ENCODE measurements at regions not wholly inside any gene's neighbourhood (a gene's known extent, or its start where the extent isn't known, plus 50 kb on each side); places are given as distances from the start of the nearest gene placed in this dataset.
"Not testable (repeated sequence)": the region's sequence is repeated elsewhere in the genome, so short reads cannot be mapped to it uniquely, and the experiment has no call there.

GRCh38 chr2:188693771-188694170 lies 280.4 kb upstream of the COL3A1 start (continued):
- no peak for TF ChIP-seq ZNF654 (tag by site-specific recombination; IDR thresholded peaks at IDR 0.05; ENCODE audit: low read depth)
- TF ChIP-seq ZNF549 (tag by site-specific recombination; IDR thresholded peaks at IDR 0.05), result no peak
- TF ChIP-seq ZNF426 (tag by site-specific recombination; IDR thresholded peaks at IDR 0.05), result no peak
- TF ChIP-seq ZNF621 (tag by site-specific recombination; IDR thresholded peaks at IDR 0.05), result no peak

- POLR2A ChIA-PET, result no interaction called here
- CTCF ChIA-PET, result interaction anchor here (0.8 kb wide), 1 partner anchor 50 kb away, joined by 3 read pairs; no protein-coding TSS in a partner anchor
- no peak overlapping the region for H3K27ac ChIP-seq (ENCODE audit: extremely low read depth, low read depth, low read length)
These were observed 278.2 kb upstream of the COL3A1 start for GRCh38 chr2:188695953-188696352.

DNA sequence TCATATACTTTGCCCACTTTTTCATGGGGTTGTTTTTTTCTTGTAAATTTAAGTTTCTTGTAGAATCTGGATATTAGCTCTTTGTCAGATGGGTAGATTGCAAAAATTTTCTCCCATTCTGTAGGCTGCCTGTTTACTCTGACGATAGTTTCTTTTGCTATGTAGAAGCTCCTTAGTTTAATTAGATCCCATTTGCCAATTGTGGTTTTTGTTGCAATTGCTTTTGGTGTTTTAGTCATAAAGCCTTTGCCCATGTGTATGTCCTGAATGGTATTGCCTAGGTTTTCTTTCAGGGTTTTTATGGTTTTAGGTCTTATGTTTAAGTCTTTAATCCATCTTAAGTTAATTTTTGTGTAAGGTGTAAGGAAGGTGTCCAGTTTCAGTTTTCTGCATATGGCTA lies 276.0 kb upstream of the COL3A1 start:
- POLR2A ChIA-PET; H3K36me3 ChIP-seq (ENCODE audit: control insufficient read depth in 2 of 2, insufficient read depth in 1 of 2, low read length in 2 of 2); H3K4me1 ChIP-seq (ENCODE audit: control insufficient read depth, insufficient read depth, low read length); H3K4me3 ChIP-seq (ENCODE audit: low read depth, low read length); H3K9me3 ChIP-seq (ENCODE audit: control insufficient read depth, insufficient read depth, low read depth, low read length); CTCF ChIA-PET; H3K27ac ChIP-seq (ENCODE audit: extremely low read depth, low read depth, low read length): not testable (repeated sequence)

More at GRCh38 chr2:188695953-188696352, 278.2 kb upstream of the COL3A1 start:
- 0 out of 2 replicates have a peak, but pooled peaks cover 3% of the 10 kb centered on the region for H3K4me1 ChIP-seq (ENCODE audit: control insufficient read depth, insufficient read depth, low read length)
- TF ChIP-seq ZNF548 (tag by site-specific recombination; IDR thresholded peaks at IDR 0.05) (no peak), IKZF3 (tag by site-specific recombination; IDR thresholded peaks at IDR 0.05) (no peak), ZNF133 (tag by site-specific recombination; IDR thresholded peaks at IDR 0.05) (no peak), ZNF449 (tag by site-specific recombination; IDR thresholded peaks at IDR 0.05) (no peak), ZNF426 (tag by site-specific recombination; IDR thresholded peaks at IDR 0.05) (no peak), ZNF571 (tag by site-specific recombination; IDR thresholded peaks at IDR 0.05) (no peak)
- H3K4me3 ChIP-seq (ENCODE audit: low read depth, low read length), result no peak overlapping the region
- H3K9me3 ChIP-seq (ENCODE audit: control insufficient read depth, insufficient read depth, low read depth, low read length), result no peaks in the 10 kb centered on the region
- H3K36me3 ChIP-seq (ENCODE audit: control insufficient read depth in 2 of 2, insufficient read depth in 1 of 2, low read length in 2 of 2), result no peaks in the 10 kb centered on the region

DNA sequence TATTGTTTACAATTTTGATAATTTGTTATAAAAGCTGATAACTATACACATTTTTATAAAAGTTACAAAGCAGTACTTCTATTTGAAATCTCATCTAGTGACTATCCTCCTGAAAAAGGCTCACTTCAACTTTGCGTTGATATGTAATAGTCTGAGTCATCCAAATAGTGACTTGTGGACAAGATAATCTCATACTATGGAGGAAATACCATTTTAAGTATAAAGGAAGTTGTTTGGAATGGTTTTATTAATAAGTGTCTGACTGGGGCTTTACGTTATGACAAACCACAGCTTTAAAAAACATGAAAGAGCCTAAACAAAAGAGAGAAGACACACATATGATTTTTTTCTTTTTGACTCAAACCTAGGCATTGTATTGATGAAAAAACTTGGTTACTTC lies 272.3 kb upstream of the COL3A1 start:
- no peak overlapping the region for H3K4me3 ChIP-seq (ENCODE audit: low read depth, low read length)
- ChIA-PET CTCF (interaction anchor here (1.0 kb wide), 1 partner anchor 27 kb away, joined by 3 read pairs; no protein-coding TSS in a partner anchor), POLR2A (no interaction called here)
- no peak overlapping the region for H3K27ac ChIP-seq (ENCODE audit: extremely low read depth, low read depth, low read length)
- H3K4me1 ChIP-seq (ENCODE audit: control insufficient read depth, insufficient read depth, low read length), result no peaks in the 10 kb centered on the region
- H3K36me3 ChIP-seq (ENCODE audit: control insufficient read depth in 2 of 2, insufficient read depth in 1 of 2, low read length in 2 of 2), result no peaks in the 10 kb centered on the region
- H3K9me3 ChIP-seq (ENCODE audit: control insufficient read depth, insufficient read depth, low read depth, low read length), result no peaks in the 10 kb centered on the region
- TF ChIP-seq ELK4 (IDR thresholded peaks at IDR 0.05; ENCODE audit: borderline replicate concordance, low read depth, low read length) (no peak), TRIM28 (IDR thresholded peaks at IDR 0.05; ENCODE audit: borderline replicate concordance, low read length) (no peak), ZNF114 (tag by site-specific recombination; IDR thresholded peaks at IDR 0.05) (no peak), ZNF747 (tag by site-specific recombination; IDR thresholded peaks at IDR 0.05) (no peak), ZNF600 (tag by site-specific recombination; IDR thresholded peaks at IDR 0.05) (no peak), IKZF3 (tag by site-specific recombination; IDR thresholded peaks at IDR 0.05) (no peak), ZEB2 (tag by site-specific recombination; IDR thresholded peaks at IDR 0.05) (no peak), MEIS1 (CRISPR knock-in tag; IDR thresholded peaks at IDR 0.05; ENCODE audit: borderline replicate concordance) (no peak), ZBTB48 (tag by site-specific recombination; IDR thresholded peaks at IDR 0.05) (no peak), SETDB1 (IDR thresholded peaks at IDR 0.05; ENCODE audit: insufficient read length, low read length) (no peak), TSHZ1 (tag by site-specific recombination; IDR thresholded peaks at IDR 0.05; ENCODE audit: borderline replicate concordance) (no peak), ZNF133 (tag by site-specific recombination; IDR thresholded peaks at IDR 0.05) (no peak), ZNF660 (tag by site-specific recombination; IDR thresholded peaks at IDR 0.05) (no peak), ZNF596 (tag by site-specific recombination; IDR thresholded peaks at IDR 0.05) (no peak), ZNF701 (tag by site-specific recombination; IDR thresholded peaks at IDR 0.05) (no peak)
- TF ChIP-seq, protein P1, sequence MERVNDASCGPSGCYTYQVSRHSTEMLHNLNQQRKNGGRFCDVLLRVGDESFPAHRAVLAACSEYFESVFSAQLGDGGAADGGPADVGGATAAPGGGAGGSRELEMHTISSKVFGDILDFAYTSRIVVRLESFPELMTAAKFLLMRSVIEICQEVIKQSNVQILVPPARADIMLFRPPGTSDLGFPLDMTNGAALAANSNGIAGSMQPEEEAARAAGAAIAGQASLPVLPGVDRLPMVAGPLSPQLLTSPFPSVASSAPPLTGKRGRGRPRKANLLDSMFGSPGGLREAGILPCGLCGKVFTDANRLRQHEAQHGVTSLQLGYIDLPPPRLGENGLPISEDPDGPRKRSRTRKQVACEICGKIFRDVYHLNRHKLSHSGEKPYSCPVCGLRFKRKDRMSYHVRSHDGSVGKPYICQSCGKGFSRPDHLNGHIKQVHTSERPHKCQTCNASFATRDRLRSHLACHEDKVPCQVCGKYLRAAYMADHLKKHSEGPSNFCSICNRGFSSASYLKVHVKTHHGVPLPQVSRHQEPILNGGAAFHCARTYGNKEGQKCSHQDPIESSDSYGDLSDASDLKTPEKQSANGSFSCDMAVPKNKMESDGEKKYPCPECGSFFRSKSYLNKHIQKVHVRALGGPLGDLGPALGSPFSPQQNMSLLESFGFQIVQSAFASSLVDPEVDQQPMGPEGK (tag by site-specific recombination; IDR thresholded peaks at IDR 0.05), result no peak
